HG02885 (cell line): ENCODE measurements at regions not wholly inside any gene's neighbourhood (a gene's known extent, or its start where the extent isn't known, plus 50 kb on each side); places are given as distances from the start of the nearest gene placed in this dataset.

Source experiments
- ATAC-seq: cut with Tn5 transposase; IDR thresholded peaks from one replicate; pipeline ENCODE4 v1.9.1; 2021; ENCODE audit warnings: mild to moderate bottlenecking; ENCODE audit not compliant: unreplicated experiment, poor library complexity

- ATAC-seq: no peak
Observed at GRCh38 chr11:15776366-15776765, 580.0 kb downstream of the SOX6 start.

- ATAC-seq: no peak
Observed at GRCh38 chr11:15779518-15779917, 576.8 kb downstream of the SOX6 start.

GRCh38 chr11:15780382-15780781 is 576.0 kb downstream of the SOX6 start:
- ATAC-seq: no peak

- no peak for ATAC-seq
Observed at GRCh38 chr11:15780837-15781236, 575.5 kb downstream of the SOX6 start.

DNA sequence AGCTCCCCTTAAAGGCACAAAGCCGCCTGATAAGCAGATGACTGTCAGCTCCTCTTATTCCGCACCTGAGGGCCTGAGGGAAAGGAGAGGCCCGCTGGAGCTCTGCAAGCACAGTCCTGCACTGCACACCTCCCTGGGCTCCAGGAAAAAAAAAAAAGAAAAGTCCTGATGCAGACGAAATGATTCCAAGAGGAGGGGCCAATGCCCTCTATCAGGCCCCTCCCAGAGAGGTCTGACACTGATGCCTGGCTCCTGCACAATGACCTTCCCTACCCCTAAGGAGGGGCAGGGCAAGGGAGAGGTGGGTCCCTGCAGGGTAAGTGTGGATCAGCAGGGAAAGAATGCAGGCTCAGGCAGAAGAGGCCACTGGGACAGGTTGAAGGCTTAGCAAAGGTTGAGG is 572.7 kb downstream of the SOX6 start:
- no peak for ATAC-seq

DNA sequence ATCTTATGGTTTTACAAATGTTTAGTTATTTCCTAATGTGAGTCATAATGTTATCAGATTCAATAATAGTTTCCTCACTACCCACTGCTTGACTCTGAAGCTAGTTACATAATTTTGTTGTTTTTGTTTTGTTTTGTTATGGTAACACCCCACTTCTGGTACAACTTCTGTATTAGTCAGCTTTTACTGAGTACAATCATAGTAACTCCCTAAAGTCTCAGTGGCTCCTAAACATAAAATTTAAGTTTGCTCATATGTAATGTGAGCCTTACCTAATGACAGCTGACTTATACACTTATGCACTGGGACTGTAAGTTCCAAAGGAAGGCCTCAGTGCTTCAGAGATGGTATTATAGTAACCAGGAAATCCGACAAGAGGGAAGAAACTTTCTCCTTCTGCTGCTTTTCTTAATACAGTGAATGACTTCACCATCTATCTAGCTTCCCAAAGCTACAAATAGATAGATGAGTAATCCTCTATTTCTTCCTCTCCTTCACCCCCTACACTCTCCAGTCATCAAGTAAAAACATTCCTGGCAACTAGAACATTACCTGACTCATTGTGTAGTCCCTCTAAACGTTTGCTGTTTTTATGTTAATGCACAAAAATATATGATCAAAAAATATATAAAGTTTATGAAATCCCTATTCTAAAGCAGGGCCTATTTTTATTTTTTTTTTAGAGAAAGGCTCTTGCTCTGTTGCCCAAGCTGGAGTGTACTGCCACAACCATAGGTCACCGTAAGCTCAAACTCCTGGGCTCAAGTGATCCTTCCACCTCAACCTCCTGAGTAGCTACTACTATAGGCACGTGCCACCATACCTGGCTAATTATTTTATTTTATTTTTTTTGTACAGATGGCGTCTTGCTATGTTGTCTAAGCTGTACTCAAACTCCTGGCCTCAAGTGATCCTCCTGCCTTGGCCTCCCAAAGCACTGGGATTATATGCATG is 563.0 kb downstream of the SOX6 start:
- ATAC-seq: no peak

DNA sequence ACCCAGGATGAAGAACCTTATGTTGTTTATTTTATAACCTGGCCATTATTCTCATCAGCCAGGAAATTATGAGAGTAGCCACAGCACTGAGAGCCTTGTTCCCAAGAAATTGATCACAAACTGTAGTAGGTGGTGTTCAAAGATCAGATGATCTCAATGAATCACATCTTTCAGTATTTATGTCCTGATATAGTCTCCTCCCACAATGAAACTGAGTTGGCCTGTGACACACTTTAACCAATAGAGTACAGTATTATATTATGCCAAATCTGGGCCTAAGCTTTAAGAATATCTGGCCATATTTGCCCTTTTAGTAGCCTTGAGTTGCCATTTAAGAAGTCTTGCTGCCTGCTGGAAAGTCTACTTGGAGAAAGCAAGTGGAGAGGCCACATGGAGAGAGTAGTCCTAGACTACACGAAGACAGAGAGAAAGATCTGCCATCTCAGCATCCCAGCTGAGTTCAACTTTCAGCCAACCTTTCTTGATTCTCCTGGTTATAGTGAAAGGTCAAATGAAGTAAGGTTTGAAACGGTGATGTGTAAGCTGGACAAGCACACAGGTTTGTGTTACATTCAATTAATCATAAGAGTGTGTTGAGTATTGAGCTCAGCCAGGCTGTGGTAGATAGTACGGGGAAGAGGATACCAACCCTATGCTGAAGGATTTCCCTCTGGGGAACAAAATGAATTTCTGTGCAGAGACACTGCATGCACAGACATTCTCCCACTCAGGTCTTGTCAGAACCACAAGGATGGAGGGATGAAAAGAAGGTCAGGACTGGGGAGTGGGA is 561.8 kb downstream of the SOX6 start:
- ATAC-seq: no peak

DNA sequence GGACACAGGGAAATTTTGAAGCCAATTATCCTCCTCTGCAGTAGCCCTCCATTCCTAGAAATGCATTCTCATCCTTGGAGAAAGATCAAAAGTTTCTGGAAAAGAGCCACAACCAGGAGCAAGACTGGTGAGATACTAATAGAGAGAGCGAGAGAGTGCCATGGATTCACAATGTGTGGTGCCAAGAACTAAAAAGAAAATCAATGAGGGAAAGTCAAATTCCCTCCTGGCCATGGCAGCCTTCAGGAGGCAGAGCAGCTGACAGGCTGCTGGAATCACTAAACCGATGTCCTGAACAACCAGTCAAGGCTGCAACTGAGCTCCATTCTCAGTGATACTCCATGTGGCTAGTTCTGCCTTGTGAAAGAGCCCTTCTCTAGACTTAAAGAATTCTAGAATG is 561.0 kb downstream of the SOX6 start:
- no peak for ATAC-seq

GRCh38 chr11:15800111-15800800 is 556.1 kb downstream of the SOX6 start:
- no peak for ATAC-seq

GRCh38 chr11:15801126-15801525 is 555.2 kb downstream of the SOX6 start:
- ATAC-seq: no peak

DNA sequence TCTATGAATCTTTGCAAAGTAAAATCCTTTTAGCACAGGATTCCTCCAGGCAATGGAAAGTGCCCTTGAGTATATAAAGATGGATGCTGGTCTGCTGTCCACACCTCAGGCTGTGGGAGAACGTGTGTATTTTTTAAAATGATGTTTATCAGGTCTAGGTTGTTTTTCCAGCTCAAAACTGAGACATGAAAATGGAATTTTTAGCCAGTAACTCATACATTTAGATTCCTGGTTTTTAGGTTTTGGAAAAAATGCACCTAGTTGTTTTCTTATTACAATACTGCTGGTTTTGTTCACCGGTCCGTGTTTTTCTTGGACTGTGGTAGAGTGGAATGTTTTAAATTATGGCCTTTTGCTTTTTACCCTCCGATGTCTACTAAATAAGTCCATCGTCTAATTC is 554.7 kb downstream of the SOX6 start:
- no peak for ATAC-seq

- no peak for ATAC-seq
Observed at GRCh38 chr11:15805726-15806125, 550.6 kb downstream of the SOX6 start.

GRCh38 chr11:15806217-15806616 is 550.1 kb downstream of the SOX6 start:
- no peak for ATAC-seq

DNA sequence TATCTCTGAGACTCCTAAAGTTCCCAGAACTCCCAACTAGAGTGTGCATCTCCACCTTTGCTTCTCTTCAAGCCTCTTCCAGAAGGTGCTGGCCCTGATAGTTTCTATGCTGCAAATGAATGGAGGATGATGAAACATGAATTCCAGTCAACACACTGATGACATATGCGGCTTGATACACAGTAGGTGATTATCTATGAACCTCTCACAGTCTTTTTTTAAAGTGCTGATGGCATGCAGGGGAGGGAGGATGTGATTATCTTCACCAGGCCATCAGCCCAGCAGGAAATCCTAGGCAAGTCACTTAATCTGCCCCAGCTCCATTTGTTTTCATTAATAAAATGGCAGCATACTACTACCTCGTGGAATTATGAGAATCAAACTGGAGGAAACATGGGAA is 548.5 kb downstream of the SOX6 start:
- ATAC-seq: no peak

GRCh38 chr11:15810082-15810481 is 546.3 kb downstream of the SOX6 start:
- ATAC-seq: no peak

GRCh38 chr11:15810525-15810924 is 545.8 kb downstream of the SOX6 start:
- ATAC-seq: no peak

DNA sequence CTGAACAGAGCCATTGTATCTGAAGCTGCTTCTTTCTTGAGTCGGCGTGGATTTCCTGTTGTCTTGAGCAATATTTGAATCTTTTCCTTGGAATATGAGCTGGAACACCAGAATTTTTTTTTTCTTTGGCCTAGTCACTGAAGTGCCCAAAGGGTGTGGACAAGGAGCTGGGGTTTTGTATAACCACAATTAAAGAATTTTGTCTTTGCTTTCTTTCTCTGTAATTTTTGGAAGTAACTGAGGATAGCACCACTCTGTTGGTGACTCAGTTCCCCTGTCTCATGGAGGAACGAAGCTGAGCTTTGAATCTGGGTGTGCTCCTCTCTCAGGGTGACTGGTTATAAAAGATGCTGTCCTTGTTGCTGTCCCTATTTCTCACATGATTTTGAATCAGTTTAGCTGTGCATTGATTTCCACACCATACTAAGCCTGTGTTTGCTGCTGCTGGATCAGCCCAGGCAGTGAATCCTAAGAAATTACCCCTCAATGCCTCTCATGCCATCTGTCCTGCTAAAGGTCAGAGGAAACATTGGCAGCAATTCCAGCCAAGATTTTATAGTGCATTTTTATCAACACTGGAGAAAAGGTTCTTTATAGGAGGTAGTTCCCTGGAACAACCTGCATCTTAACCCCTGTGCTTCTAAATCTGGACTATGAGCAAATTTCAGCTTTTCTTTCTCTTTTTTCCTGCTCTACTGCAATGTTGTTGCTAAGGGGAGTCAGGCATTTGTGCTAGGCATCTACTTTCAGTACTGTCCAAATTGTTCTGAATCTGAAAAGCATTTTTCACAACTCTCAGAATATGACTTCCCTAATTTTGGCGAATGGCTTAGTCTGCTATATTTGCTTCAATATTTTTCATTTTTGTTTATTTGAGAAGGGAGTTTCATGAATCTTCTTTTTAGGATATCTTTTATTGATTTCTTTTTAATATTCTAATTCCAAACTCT is 540.8 kb downstream of the SOX6 start:
- no peak for ATAC-seq

- ATAC-seq: no peak
Observed at GRCh38 chr11:15816260-15816871, 540.0 kb downstream of the SOX6 start.

DNA sequence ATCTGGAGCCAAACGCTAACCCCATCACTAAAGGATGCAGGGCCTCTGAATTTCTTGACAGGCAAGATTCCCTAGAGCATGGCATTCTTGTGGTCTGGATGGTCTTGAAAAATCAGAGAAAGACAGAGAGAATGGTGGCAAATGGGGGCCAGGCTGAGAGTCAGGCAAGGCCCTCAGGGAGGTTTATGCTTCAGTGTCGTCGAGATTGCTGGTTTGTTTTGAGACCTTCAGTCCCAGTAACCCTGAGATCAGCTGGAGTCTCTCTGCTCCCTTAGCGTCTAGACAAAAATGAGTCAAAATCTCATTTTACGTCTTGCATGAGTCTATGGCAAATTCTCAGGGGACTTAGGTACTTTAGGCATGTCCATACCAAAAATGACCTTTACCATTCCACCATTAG is 539.3 kb downstream of the SOX6 start:
- no peak for ATAC-seq
